K562 (cell line): ENCODE measurements at regions not wholly inside any gene's neighbourhood (a gene's known extent, or its start where the extent isn't known, plus 50 kb on each side); places are given as distances from the start of the nearest gene placed in this dataset.

Experiments used
- ATAC-seq: fragments of 200-7000 bp; cut with Tn5 transposase; 3 replicates; pipeline ENCODE4 v1.9.1; 2020; ENCODE audit warnings: moderate library complexity
- BruUV-seq: library from RNA; stranded (reverse); fragments of 400-500 nt; replicated peaks from 2 replicates; lab custom pipeline; 2021; lab: Mats Ljungman, UMichigan
- CTCF ChIA-PET: fragments of 300-600 bp; formaldehyde crosslinking; extraction: SDS; loops from one replicate; lab custom pipeline; 2021; ENCODE audit warnings: low intra/inter-chr PET ratio; lab: Yijun Ruan, JAX
- POLR2A ChIA-PET: fragments of 300-600, 350-650 bp; sonication (Branson Sonifier 250); formaldehyde crosslinking; extraction: SDS; loops from one replicate; lab custom pipeline; 2021; ENCODE audit warnings: antibody characterized with exemption, inconsistent platforms; lab: Yijun Ruan, JAX
- DNase-seq, 4 experiments: peaks; one replicate each; pipeline versions ENCODE4 v3.0.0 to v3.0.0-alpha.2; 2011 to 2018; ENCODE audit warnings: low spot score in 3 of 4, mixed read lengths in 3 of 4; ENCODE audit errors: extremely low read depth in 1 of 4
- FAIRE-seq: peaks from 2 replicates; lab custom pipeline; 2011; peaks lifted over from hg19 to GRCh38; lab: Jason Lieb, UNC
- H2AFZ ChIP-seq: 2 replicates; pipeline ENCODE4 v1.6.0; 2011; ENCODE audit warnings: low read depth, low read length, control low read depth, inconsistent platforms
- H3K27ac ChIP-seq: fragments of 200-600 bp; 3 replicates; pipeline ENCODE4 v1.8.0; 2011; ENCODE audit warnings: low read depth, mild to moderate bottlenecking, control low read depth, inconsistent platforms, low read length, moderate library complexity, mixed read lengths; ENCODE audit errors: extremely low read depth
- H3K27me3 ChIP-seq, 2 experiments: fragments of 300-600 bp in 1 of 2; 2 replicates in 1 of 2; 3 replicates in 1 of 2; pipeline versions ENCODE4 v1.6.0 to v1.8.0; 2011; ENCODE audit warnings: inconsistent platforms in 2 of 2, low read length in 2 of 2, mild to moderate bottlenecking in 1 of 2, mixed read lengths in 1 of 2, moderate library complexity in 1 of 2; ENCODE audit not compliant: control insufficient read depth in 2 of 2, insufficient read depth in 2 of 2
- H3K36me3 ChIP-seq: fragments of 300-600 bp; 3 replicates; pipeline ENCODE4 v1.8.0; 2011; ENCODE audit warnings: mild to moderate bottlenecking, low read length, inconsistent platforms; ENCODE audit not compliant: control insufficient read depth, insufficient read depth
- H3K4me1 ChIP-seq, 2 experiments: fragments of 200-600 bp in 1 of 2; replicated peaks in 1 of 2; 2 replicates in 1 of 2; 3 replicates in 1 of 2; pipeline versions ENCODE4 v1.5.1 to v1.8.0; 2011; ENCODE audit warnings: inconsistent platforms in 2 of 2, low read length in 2 of 2, mild to moderate bottlenecking in 1 of 2, mixed read lengths in 1 of 2, moderate library complexity in 1 of 2; ENCODE audit not compliant: control insufficient read depth in 2 of 2, insufficient read depth in 2 of 2
- H3K4me2 ChIP-seq: 2 replicates; pipeline ENCODE4 v1.6.1; 2011; ENCODE audit warnings: low read length, control low read depth, inconsistent platforms, mixed read lengths; ENCODE audit not compliant: insufficient read depth
- H3K4me3 ChIP-seq: fragments of 200-600 bp; sonication (generic), shearing (Covaris generic); 2 replicates; pipeline ENCODE4 v1.5.1; 2016; ENCODE audit warnings: control low read depth, inconsistent platforms
- H3K79me2 ChIP-seq: fragments of 200-600 bp; 3 replicates; pipeline ENCODE4 v1.8.0; 2011; ENCODE audit warnings: low read length, inconsistent platforms; ENCODE audit not compliant: control insufficient read depth, insufficient read depth
- H3K9ac ChIP-seq, 2 experiments: 2 replicates each; pipeline versions ENCODE4 v1.6.0 to v1.6.1; 2011; ENCODE audit warnings: low read depth in 2 of 2, low read length in 2 of 2, control low read depth in 1 of 2, inconsistent platforms in 1 of 2, mild to moderate bottlenecking in 1 of 2, mixed read lengths in 1 of 2; ENCODE audit not compliant: insufficient read depth in 1 of 2
- H3K9me1 ChIP-seq: one replicate; pipeline ENCODE4 v1.6.0; 2011; ENCODE audit warnings: inconsistent platforms, mild to moderate bottlenecking, low read length, moderate library complexity; ENCODE audit not compliant: control insufficient read depth, insufficient read depth
- H3K9me3 ChIP-seq: replicated peaks from 2 replicates; pipeline ENCODE4 v1.5.1; 2011; ENCODE audit warnings: low read depth, low read length, inconsistent platforms; ENCODE audit not compliant: control insufficient read depth, insufficient read depth
- H4K20me1 ChIP-seq: replicated peaks from 2 replicates; pipeline ENCODE4 v1.6.1; 2011; ENCODE audit warnings: low read length, inconsistent platforms, mixed read lengths; ENCODE audit not compliant: control insufficient read depth, insufficient read depth
- PML ChIP-seq: IDR thresholded peaks from 2 replicates; pipeline ENCODE4 v1.6.1; 2012; ENCODE audit warnings: low read length, inconsistent platforms
- RAD21 ChIP-seq, 2 experiments: fragments of 250-450 bp in 1 of 2; fragments of 450-650 bp in 1 of 2; sonication (Bioruptor Pico) in 1 of 2; formaldehyde crosslinking in 1 of 2; IDR thresholded peaks in 1 of 2; conservative IDR thresholded peaks in 1 of 2; 2 replicates each; pipeline versions ENCODE4 v1.4.0 to v1.8.0; 2020 to 2022; ENCODE audit warnings: mild to moderate bottlenecking in 2 of 2, moderate library complexity in 1 of 2
- SPI1 ChIP-seq: IDR thresholded peaks from 2 replicates; pipeline ENCODE4 v1.6.1; 2011; ENCODE audit warnings: low read depth, low read length, control low read depth, borderline replicate concordance
- TAF1 ChIP-seq: IDR thresholded peaks from 2 replicates; pipeline ENCODE4 v1.6.1; 2011; ENCODE audit warnings: mild to moderate bottlenecking, low read length, moderate library complexity; ENCODE audit not compliant: insufficient read depth, control insufficient read depth, severe bottlenecking; ENCODE audit errors: extremely low read depth
- WGBS: fragments of 100-300 bp; shearing (Covaris generic); methylation state at CpG from one replicate; pipeline ENCODE4 v1.1.6; 2016; ENCODE audit warnings: low coverage, mixed read lengths; ENCODE audit not compliant: insufficient coverage; ENCODE audit errors: missing lambda C conversion rate; 5-methylcytosine and 5-hydroxymethylcytosine counted together
- in situ Hi-C: fragments of 300-500 bp; cut with MboI; formaldehyde crosslinking; loops from 4 replicates; pipeline ENCODE4 v1.15.0; 2018; ENCODE audit warnings: inconsistent platforms, mixed read lengths
- intact Hi-C: fragments of 100-400 bp; cut with micrococcal nuclease; formaldehyde crosslinking; loops from 2 replicates; pipeline ENCODE4 v1.14.2; 2022

DNA sequence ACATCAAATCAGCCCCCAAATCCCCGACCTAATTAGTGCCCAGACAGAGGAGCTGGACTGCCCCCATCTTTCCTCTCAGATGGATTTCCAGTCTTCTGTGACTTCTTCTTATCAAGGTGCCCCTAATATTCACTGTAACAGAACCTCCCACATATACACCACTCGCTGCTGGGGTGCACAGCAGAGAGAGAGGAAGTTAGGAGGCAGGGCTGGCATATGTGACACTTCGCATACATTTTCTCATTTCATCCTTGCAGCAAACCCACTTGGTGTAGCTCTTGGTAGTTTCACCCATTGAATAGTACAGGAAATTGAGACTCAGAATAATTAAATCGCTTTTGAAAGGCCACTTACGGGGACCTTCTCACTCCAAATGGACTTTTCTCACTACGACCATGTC is 56.5 kb upstream of the CCND2 start:
- 8% methylated on average over 6 of the region's 6 CpGs for WGBS
- POLR2A ChIA-PET = interaction anchor here (0.7 to 1.7 kb wide), 3 partner anchors 10 to 14 kb away, joined by 3 to 5 read pairs (median 3); no protein-coding TSS in a partner anchor
- Histone ChIP-seq H3K9ac (no peak overlapping the region), H3K9me3 (no peaks in the 10 kb centered on the region), H3K27ac (no peak overlapping the region), H3K79me2 (no peaks in the 10 kb centered on the region), H3K36me3 (no peaks in the 10 kb centered on the region), H4K20me1 (no peaks in the 10 kb centered on the region), H3K27me3 (peaks cover 16 to 20% of the 10 kb centered on the region in 2 experiments; a peak in 3 of 5 replicates), H3K4me3 (no peak overlapping the region), H3K4me2 (no peak overlapping the region), H2AFZ (no peak overlapping the region), H3K4me1 (peaks cover 0 to 10% of the 10 kb centered on the region in 2 experiments; a peak in 2 of 5 replicates), H3K9me1 (no peaks in the 10 kb centered on the region)
- FAIRE-seq (no peak), DNase-seq (no peak), ATAC-seq (no peak)
- peak; percentile 5; the same call in 1 of the 2 replicates for TF ChIP-seq SPI1
- TF ChIP-seq PML = no peak
- no peak for TF ChIP-seq RAD21 (CRISPR knock-in tag; conservative IDR thresholded peaks at IDR 0.05 in 1 of 2, IDR thresholded peaks at IDR 0.05 in 1 of 2)
- TF ChIP-seq TAF1 = no peak
- in situ Hi-C loops (no loop called here), intact Hi-C loops (no loop called here)
- BruUV-seq = no TSS peak
- CTCF ChIA-PET = no interaction called here
